ENCODE measurements at regions not wholly inside any gene's neighbourhood (a gene's known extent, or its start where the extent isn't known, plus 50 kb on each side); places are given as distances from the start of the nearest gene placed in this dataset.

DNA sequence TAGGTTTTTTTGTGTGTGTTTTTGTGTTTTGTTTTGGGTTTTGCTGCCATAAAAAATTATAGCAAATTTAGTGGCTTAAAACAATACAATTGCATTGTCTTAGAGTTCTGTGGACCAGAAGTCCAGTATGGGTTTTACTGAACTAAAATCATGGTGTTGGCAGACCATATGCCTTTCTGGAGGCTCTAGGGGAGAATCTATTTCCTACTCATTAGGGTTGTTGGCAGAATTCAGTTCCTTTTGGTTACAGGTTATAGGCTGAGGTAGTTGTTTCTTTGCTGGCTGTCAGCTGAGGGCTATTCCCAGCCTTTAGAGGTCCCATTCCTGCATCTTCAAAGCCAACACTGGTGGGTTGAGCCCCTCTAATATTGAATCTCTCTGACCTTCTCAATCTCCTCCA lies 181.3 kb downstream of the IBTK start:
- Mint-ChIP-seq H3K9me3 (no peaks in the 10 kb centered on the region), H3K27me3 (ENCODE audit: low read depth, poor library complexity) (no peaks in the 10 kb centered on the region)

DNA sequence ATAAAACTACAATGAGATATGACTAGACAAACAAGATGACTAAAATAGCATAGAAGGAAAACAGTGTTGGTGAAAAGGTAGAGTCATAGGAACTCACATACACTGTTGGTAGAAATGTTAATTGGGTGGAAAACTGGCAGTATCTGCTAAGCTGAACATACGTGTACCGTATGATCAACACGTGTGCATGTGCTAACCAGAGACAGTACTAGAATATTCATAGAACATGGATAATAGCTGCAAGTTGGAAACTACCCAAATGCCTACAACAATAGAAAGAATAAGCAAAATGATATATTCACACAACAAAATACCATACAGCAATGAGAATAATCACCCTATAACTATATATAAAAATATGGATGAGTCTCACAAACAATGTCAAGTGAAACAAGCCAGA lies 184.0 kb downstream of the IBTK start:
- Mint-ChIP-seq H3K4me1 (no peaks in the 10 kb centered on the region), H3K9me3 (no peaks in the 10 kb centered on the region), H3K4me3 (no peak overlapping the region), H3K36me3 (ENCODE audit: low read depth) (no peaks in the 10 kb centered on the region), H3K27me3 (ENCODE audit: low read depth, poor library complexity) (peaks cover 4% of the 10 kb centered on the region), H3K27ac (no peak overlapping the region)
- no peak for TF ChIP-seq CTCF (IDR thresholded peaks at IDR 0.05)
- no peak for DNase-seq

More for the DNA sequence above, 181.3 kb downstream of the IBTK start:
- no peaks in the 10 kb centered on the region for H3K36me3 Mint-ChIP-seq (ENCODE audit: low read depth)
- H3K4me1 Mint-ChIP-seq, result no peaks in the 10 kb centered on the region
- TF ChIP-seq CTCF (IDR thresholded peaks at IDR 0.05), result no peak
- no peak overlapping the region for H3K27ac Mint-ChIP-seq
- DNase-seq, result no peak
- H3K4me3 Mint-ChIP-seq, result no peak overlapping the region

DNA sequence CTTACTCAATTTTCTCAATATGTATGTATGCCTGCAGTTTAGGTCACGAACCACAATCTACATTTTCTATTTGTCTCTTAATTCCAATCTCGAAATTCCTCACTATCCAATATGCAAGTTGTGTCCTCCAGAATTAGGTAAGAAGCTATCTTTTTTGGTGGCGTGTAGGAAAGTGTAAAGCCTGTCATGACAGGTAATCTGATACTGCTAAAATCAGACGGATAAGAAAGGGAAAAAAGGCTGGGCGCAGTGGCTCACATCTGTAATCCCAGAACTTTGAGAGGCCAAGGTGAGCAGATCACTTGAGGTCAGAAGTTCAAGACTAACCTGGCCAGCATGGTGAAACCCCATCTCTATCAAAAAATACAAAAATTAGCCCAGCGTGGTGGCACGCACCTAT lies 185.3 kb downstream of the IBTK start:
- no peak for DNase-seq
- Mint-ChIP-seq H3K36me3 (ENCODE audit: low read depth) (no peaks in the 10 kb centered on the region), H3K4me1 (peaks cover 6% of the 10 kb centered on the region), H3K27me3 (ENCODE audit: low read depth, poor library complexity) (peaks cover 4% of the 10 kb centered on the region), H3K27ac (no peak overlapping the region), H3K4me3 (no peak overlapping the region), H3K9me3 (no peaks in the 10 kb centered on the region)
- TF ChIP-seq CTCF (IDR thresholded peaks at IDR 0.05), result no peak

- H3K36me3 Mint-ChIP-seq (ENCODE audit: low read depth), result no peaks in the 10 kb centered on the region
- no peak for DNase-seq
- H3K27me3 Mint-ChIP-seq (ENCODE audit: low read depth, poor library complexity), result peaks cover 4% of the 10 kb centered on the region
- H3K9me3 Mint-ChIP-seq, result no peaks in the 10 kb centered on the region
- no peak overlapping the region for H3K27ac Mint-ChIP-seq
- no peak for TF ChIP-seq CTCF (IDR thresholded peaks at IDR 0.05)
- peaks cover 6% of the 10 kb centered on the region for H3K4me1 Mint-ChIP-seq
- no peak overlapping the region for H3K4me3 Mint-ChIP-seq
Measured at GRCh38 chr6:82057846-82058554, 189.5 kb downstream of the IBTK start.

- Mint-ChIP-seq H3K27me3 (ENCODE audit: low read depth, poor library complexity) (peaks cover 4% of the 10 kb centered on the region), H3K9me3 (no peaks in the 10 kb centered on the region), H3K4me1 (peaks cover 6% of the 10 kb centered on the region), H3K27ac (no peak overlapping the region), H3K4me3 (no peak overlapping the region), H3K36me3 (ENCODE audit: low read depth) (no peaks in the 10 kb centered on the region)
- TF ChIP-seq CTCF (IDR thresholded peaks at IDR 0.05), result no peak
- no peak for DNase-seq
Measured at GRCh38 chr6:82056567-82056966, 191.0 kb downstream of the IBTK start.

Measured in nephron progenitor cell (in vitro differentiated cells).